Epithelial cell of prostate (primary cell): ENCODE measurements at regions not wholly inside any gene's neighbourhood (a gene's known extent, or its start where the extent isn't known, plus 50 kb on each side); places are given as distances from the start of the nearest gene placed in this dataset.
"Not testable (repeated sequence)": the region's sequence is repeated elsewhere in the genome, so short reads cannot be mapped to it uniquely, and the experiment has no call there.

Experiments used
- DNase-seq: peaks from one replicate; pipeline ENCODE4 v3.0.0-alpha.2; 2011; ENCODE audit warnings: low read depth, low spot score
- H3K27ac ChIP-seq: fragments of 450-650 bp; 2 replicates; pipeline ENCODE4 v1.5.1; 2017; ENCODE audit warnings: mild to moderate bottlenecking

GRCh38 chr2:194549387-194549786, 1107.6 kb upstream of the SLC39A10 start:
- DNase-seq = no peak
- no peak overlapping the region for H3K27ac ChIP-seq

GRCh38 chr2:194545978-194546377, 1111.0 kb upstream of the SLC39A10 start:
- no peak overlapping the region for H3K27ac ChIP-seq
- no peak for DNase-seq

- DNase-seq = no peak
- no peak overlapping the region for H3K27ac ChIP-seq
Measured at GRCh38 chr2:194539425-194539824, 1117.6 kb upstream of the SLC39A10 start.

- H3K27ac ChIP-seq = no peak overlapping the region
- DNase-seq = no peak
Measured at GRCh38 chr2:194526121-194526520, 1130.9 kb upstream of the SLC39A10 start.

- DNase-seq = no peak
- no peak overlapping the region for H3K27ac ChIP-seq
Measured at GRCh38 chr2:194514281-194514680, 1142.7 kb upstream of the SLC39A10 start.

GRCh38 chr2:194511070-194511469, 1146.0 kb upstream of the SLC39A10 start:
- H3K27ac ChIP-seq, DNase-seq: not testable (repeated sequence)

- not testable (repeated sequence) for H3K27ac ChIP-seq, DNase-seq
Measured at GRCh38 chr2:194504876-194505275, 1152.2 kb upstream of the SLC39A10 start.

GRCh38 chr2:194495046-194495445, 1162.0 kb upstream of the SLC39A10 start:
- no peak overlapping the region for H3K27ac ChIP-seq
- no peak for DNase-seq

- H3K27ac ChIP-seq = no peak overlapping the region
- no peak for DNase-seq
Measured at GRCh38 chr2:194494401-194494800, 1162.6 kb upstream of the SLC39A10 start.

- no peak for DNase-seq
- H3K27ac ChIP-seq = no peak overlapping the region
Measured at GRCh38 chr2:194491409-194492115, 1165.5 kb upstream of the SLC39A10 start.

- DNase-seq = no peak
- H3K27ac ChIP-seq = no peak overlapping the region
Measured at GRCh38 chr2:194486326-194486725, 1170.7 kb upstream of the SLC39A10 start.

GRCh38 chr2:194483041-194483440, 1174.0 kb upstream of the SLC39A10 start:
- H3K27ac ChIP-seq = no peak overlapping the region
- DNase-seq = no peak

GRCh38 chr2:194465641-194466040, 1191.4 kb upstream of the SLC39A10 start:
- no peak overlapping the region for H3K27ac ChIP-seq
- no peak for DNase-seq

GRCh38 chr2:194464964-194465638, 1191.9 kb upstream of the SLC39A10 start:
- no peak overlapping the region for H3K27ac ChIP-seq
- no peak for DNase-seq

GRCh38 chr2:194462883-194463282, 1194.1 kb upstream of the SLC39A10 start:
- H3K27ac ChIP-seq = not testable (repeated sequence)

GRCh38 chr2:194455358-194455757, 1201.7 kb upstream of the SLC39A10 start:
- no peak overlapping the region for H3K27ac ChIP-seq
- no peak for DNase-seq

More at GRCh38 chr2:194462883-194463282, 1194.1 kb upstream of the SLC39A10 start:
- DNase-seq = not testable (repeated sequence)

- DNase-seq = no peak
- H3K27ac ChIP-seq = no peak overlapping the region
Measured at GRCh38 chr2:194452504-194452903, 1204.5 kb upstream of the SLC39A10 start.

- no peak for DNase-seq
- no peak overlapping the region for H3K27ac ChIP-seq
Measured at GRCh38 chr2:194445226-194445625, 1211.8 kb upstream of the SLC39A10 start.

- H3K27ac ChIP-seq = peak overlapping the region; percentile 3
- peak; percentile 18 for DNase-seq
Measured at GRCh38 chr2:194443926-194444325, 1213.1 kb upstream of the SLC39A10 start.

- DNase-seq = no peak
- no peak overlapping the region for H3K27ac ChIP-seq
Measured at GRCh38 chr2:194424683-194425209, 1232.3 kb upstream of the SLC39A10 start.

- DNase-seq = no peak
- H3K27ac ChIP-seq = no peak overlapping the region
Measured at GRCh38 chr2:194411221-194411620, 1245.8 kb upstream of the SLC39A10 start.
